ENCODE measurements at regions not wholly inside any gene's neighbourhood (a gene's known extent, or its start where the extent isn't known, plus 50 kb on each side); places are given as distances from the start of the nearest gene placed in this dataset.

GRCh38 chr4:159552979-159553768 is 450.3 kb downstream of the RAPGEF2 start:
- H3K4me3 ChIP-seq (ENCODE audit: low read depth, low read length): no peak overlapping the region
- DNase-seq (ENCODE audit: low read depth): no peak
- TF ChIP-seq CTCF (IDR thresholded peaks at IDR 0.05; ENCODE audit: insufficient read depth, low read length): no peak

GRCh38 chr4:159555873-159556272 is 453.0 kb downstream of the RAPGEF2 start:
- TF ChIP-seq CTCF (IDR thresholded peaks at IDR 0.05; ENCODE audit: insufficient read depth, low read length): no peak
- DNase-seq (ENCODE audit: low read depth): no peak

GRCh38 chr4:159562366-159562765 is 459.5 kb downstream of the RAPGEF2 start:
- H3K4me3 ChIP-seq (ENCODE audit: low read depth, low read length): no peak overlapping the region
- DNase-seq (ENCODE audit: low read depth): no peak
- TF ChIP-seq CTCF (IDR thresholded peaks at IDR 0.05; ENCODE audit: insufficient read depth, low read length): no peak

More at GRCh38 chr4:159555873-159556272, 453.0 kb downstream of the RAPGEF2 start:
- H3K4me3 ChIP-seq (ENCODE audit: low read depth, low read length): no peak overlapping the region

GRCh38 chr4:159563257-159563656 is 460.4 kb downstream of the RAPGEF2 start:
- no peak overlapping the region for H3K4me3 ChIP-seq (ENCODE audit: low read depth, low read length)
- no peak for DNase-seq (ENCODE audit: low read depth)
- no peak for TF ChIP-seq CTCF (IDR thresholded peaks at IDR 0.05; ENCODE audit: insufficient read depth, low read length)

- no peak for TF ChIP-seq CTCF (IDR thresholded peaks at IDR 0.05; ENCODE audit: insufficient read depth, low read length)
- H3K4me3 ChIP-seq (ENCODE audit: low read depth, low read length): no peak overlapping the region
- DNase-seq (ENCODE audit: low read depth): no peak
These were observed 461.7 kb downstream of the RAPGEF2 start for GRCh38 chr4:159564615-159565014.

- DNase-seq (ENCODE audit: low read depth): no peak
- no peak overlapping the region for H3K4me3 ChIP-seq (ENCODE audit: low read depth, low read length)
- no peak for TF ChIP-seq CTCF (IDR thresholded peaks at IDR 0.05; ENCODE audit: insufficient read depth, low read length)
These were observed 463.9 kb downstream of the RAPGEF2 start for GRCh38 chr4:159566786-159567185.

- TF ChIP-seq CTCF (IDR thresholded peaks at IDR 0.05; ENCODE audit: insufficient read depth, low read length): no peak
- no peak for DNase-seq (ENCODE audit: low read depth)
- H3K4me3 ChIP-seq (ENCODE audit: low read depth, low read length): no peak overlapping the region
These were observed 474.4 kb downstream of the RAPGEF2 start for GRCh38 chr4:159577241-159577640.

Measured in fibroblast of the aortic adventitia (primary cell).